Occipital lobe (tissue), 1 donor: ENCODE measurements at regions not wholly inside any gene's neighbourhood (a gene's known extent, or its start where the extent isn't known, plus 50 kb on each side); places are given as distances from the start of the nearest gene placed in this dataset.

Experiments
- DNase-seq: peaks from one replicate; lab custom pipeline; 2025; lab: John Stamatoyannopoulos, UW

GRCh38 chr5:89480406-89481007, 597.5 kb upstream of the MEF2C start:
- DNase-seq, result no peak

- no peak for DNase-seq
These were observed 595.9 kb upstream of the MEF2C start for GRCh38 chr5:89478851-89479250.

GRCh38 chr5:89473196-89473595, 590.2 kb upstream of the MEF2C start:
- no peak for DNase-seq

GRCh38 chr5:89471541-89471940, 588.6 kb upstream of the MEF2C start:
- no peak for DNase-seq

- no peak for DNase-seq
These were observed 588.1 kb upstream of the MEF2C start for GRCh38 chr5:89471115-89471514.

- no peak for DNase-seq
These were observed 587.7 kb upstream of the MEF2C start for GRCh38 chr5:89470658-89471057.

- no peak for DNase-seq
These were observed 575.3 kb upstream of the MEF2C start for GRCh38 chr5:89458332-89458656.

GRCh38 chr5:89457411-89458331, 574.7 kb upstream of the MEF2C start:
- peak; percentile 23 for DNase-seq

GRCh38 chr5:89452081-89452480, 569.1 kb upstream of the MEF2C start:
- no peak for DNase-seq

- no peak for DNase-seq
These were observed 568.3 kb upstream of the MEF2C start for GRCh38 chr5:89451263-89451662.

GRCh38 chr5:89450149-89450538, 567.2 kb upstream of the MEF2C start:
- no peak for DNase-seq

- DNase-seq, result no peak
These were observed 566.6 kb upstream of the MEF2C start for GRCh38 chr5:89449392-89450148.

- no peak for DNase-seq
These were observed 564.0 kb upstream of the MEF2C start for GRCh38 chr5:89447027-89447426.

GRCh38 chr5:89445106-89445745, 562.2 kb upstream of the MEF2C start:
- no peak for DNase-seq

GRCh38 chr5:89444088-89444487, 561.1 kb upstream of the MEF2C start:
- DNase-seq, result no peak

- no peak for DNase-seq
These were observed 560.5 kb upstream of the MEF2C start for GRCh38 chr5:89443508-89443907.

GRCh38 chr5:89441965-89442364, 559.0 kb upstream of the MEF2C start:
- DNase-seq, result no peak

- no peak for DNase-seq
These were observed 557.7 kb upstream of the MEF2C start for GRCh38 chr5:89440670-89441069.

GRCh38 chr5:89437450-89438435, 554.8 kb upstream of the MEF2C start:
- no peak for DNase-seq

- no peak for DNase-seq
These were observed 553.5 kb upstream of the MEF2C start for GRCh38 chr5:89436464-89436863.

- no peak for DNase-seq
These were observed 552.4 kb upstream of the MEF2C start for GRCh38 chr5:89435347-89435746.
